ENCODE measurements at regions not wholly inside any gene's neighbourhood (a gene's known extent, or its start where the extent isn't known, plus 50 kb on each side); places are given as distances from the start of the nearest gene placed in this dataset.
"Not testable (repeated sequence)": the region's sequence is repeated elsewhere in the genome, so short reads cannot be mapped to it uniquely, and the experiment has no call there.

DNA sequence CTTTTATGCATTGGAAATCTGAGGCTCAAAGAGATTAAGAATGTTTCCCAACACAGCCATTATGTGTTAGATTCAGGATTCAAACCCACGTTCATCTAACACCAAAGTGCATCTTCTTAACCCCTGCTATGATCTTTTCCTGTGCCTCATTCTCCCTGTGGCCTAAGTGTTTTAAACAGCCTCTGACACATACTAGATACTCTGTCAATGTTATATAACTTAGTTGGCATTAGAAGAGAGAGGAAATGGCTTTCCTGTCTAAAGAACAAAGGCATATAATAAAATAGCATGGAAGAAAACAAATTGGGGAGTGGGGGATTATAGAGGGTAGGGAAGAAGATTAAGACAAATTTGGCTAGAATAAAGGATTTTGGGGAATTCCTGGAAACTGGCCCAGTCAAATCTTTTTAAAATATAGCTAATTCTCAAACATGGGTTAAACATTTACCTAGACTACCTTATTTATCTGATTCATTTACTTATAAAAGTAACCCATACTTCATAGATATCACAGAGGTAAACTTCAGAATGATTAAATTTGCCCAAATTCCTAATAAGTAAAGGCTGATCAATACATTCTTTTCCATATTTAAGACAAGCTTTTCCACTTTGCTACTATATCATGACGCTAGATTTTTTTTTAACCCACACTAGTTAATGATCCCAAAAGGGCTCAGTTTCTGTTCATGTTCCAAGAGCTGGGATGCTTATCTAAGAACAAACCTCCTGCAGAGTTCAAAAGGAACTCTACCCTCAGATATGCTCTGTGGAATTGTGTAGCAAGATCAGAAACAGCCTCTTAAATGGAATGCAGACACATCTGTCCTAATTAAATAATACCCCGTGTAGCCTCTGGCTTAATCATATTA lies 122.9 kb upstream of the PTPRG start:
- no peak for DNase-seq
- intact Hi-C loops (cut with DNase I) = no loop called here

DNA sequence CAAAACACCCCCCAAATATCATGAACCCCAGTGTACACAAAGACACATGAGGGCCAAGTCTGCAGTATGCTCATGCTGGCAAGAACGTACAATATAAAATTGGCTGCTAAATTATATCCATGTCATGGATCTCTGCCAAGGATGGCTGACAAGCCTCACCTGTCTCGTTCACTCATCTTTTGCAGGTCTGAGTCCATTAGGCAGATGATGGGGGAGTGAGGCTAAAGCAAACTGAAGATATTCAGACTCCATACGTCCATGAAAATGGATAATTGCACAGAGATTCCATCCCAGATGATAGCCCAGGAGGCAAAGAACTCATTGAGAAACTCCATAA lies 122.3 kb upstream of the PTPRG start:
- intact Hi-C loops (cut with DNase I) = no loop called here
- DNase-seq = no peak

DNA sequence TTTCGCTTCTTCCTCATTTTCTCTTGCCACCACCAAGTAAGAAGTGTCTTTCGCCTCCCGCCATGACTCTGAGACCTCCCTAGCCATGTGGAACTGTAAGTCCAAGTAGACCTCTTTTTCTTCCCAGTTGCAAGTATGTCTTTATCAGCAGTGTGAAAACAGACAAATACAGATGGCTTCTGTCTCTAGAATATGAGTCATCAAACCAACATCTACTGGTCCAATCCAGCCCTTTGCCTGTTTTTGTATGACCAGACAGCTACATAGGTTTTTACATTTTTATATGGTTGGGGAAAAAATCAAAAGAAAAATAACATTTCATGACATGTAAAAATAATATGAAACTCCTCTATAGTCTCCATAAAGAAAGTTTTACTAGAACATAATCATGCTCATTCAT lies 118.7 kb upstream of the PTPRG start:
- intact Hi-C loops (cut with DNase I) = no loop called here
- no peak for DNase-seq

DNA sequence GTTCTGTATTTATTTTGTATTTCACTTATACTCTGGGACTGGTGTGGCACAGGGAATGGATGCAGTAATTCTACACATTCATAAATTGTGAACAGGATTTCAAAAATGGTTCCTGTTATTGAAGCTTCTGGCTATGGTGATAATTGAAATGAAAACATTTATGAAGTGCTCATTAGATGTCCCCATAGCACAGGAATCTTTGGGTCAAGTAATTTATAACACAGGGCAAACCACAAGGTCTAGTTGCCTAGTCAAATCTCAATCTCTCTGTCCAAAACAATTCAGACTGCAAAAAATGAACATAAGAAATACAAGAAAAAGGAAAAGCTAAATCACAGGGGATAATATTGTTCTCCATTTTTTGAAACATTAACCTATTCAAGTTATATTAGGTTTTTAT lies 117.5 kb upstream of the PTPRG start:
- DNase-seq = no peak
- intact Hi-C loops (cut with DNase I) = no loop called here

DNA sequence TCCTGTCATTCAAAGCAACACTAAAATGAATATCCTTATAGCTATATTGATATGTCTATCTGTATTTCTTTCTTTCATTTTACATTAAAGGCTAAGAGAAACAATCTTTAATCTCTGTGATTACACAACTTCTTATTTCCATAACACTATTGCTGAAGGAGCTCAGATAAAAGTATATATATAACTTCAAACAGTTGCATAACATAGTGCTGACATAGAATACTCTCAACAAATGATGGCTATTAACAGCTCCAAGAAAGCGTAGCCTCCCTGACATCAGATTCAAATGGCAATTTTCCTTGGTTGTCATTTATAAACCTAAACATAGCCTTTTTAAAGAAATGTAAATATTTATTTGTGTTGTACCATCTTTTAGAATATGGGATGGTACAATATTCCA lies 116.6 kb upstream of the PTPRG start:
- no peak for DNase-seq
- intact Hi-C loops (cut with DNase I) = no loop called here

DNA sequence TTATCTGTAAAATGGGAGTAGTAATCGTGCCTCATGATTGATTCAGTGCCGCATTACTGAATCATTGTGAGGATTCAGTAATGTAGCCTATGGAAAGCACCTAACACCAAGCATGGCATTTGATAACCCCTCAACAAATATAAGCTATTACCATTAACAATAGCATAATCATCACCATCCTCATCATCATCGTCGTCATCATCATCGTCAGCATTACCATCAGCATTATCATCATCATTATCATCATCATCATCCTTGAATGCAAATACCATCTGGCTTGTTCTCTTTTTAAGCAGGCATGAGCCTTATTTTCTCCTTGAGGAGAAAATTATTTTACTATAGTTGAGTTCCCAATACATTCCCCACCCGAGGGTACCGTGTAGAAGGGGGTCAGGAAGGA lies 115.4 kb upstream of the PTPRG start:
- intact Hi-C loops (cut with DNase I) = no loop called here
- no peak for DNase-seq

DNA sequence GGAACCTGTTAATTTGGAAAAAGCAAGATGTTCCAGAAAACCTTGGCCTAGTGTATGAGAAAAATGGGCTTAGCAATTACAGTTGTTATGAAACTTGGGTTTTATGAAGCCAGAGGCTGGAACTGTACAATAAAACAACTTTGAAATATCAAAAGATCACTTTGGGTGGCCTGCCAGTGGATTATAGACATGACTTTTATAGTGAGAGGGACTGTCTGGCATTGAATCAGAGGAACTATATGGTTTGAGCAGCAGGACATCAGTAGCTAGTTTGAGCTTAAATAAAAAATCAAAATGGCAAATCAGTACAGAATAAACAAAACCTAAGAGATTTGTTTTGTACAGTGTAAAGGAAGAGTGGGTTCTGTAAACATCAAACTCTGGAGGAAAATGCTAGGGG lies 115.0 kb upstream of the PTPRG start:
- DNase-seq = no peak
- intact Hi-C loops (cut with DNase I) = no loop called here

DNA sequence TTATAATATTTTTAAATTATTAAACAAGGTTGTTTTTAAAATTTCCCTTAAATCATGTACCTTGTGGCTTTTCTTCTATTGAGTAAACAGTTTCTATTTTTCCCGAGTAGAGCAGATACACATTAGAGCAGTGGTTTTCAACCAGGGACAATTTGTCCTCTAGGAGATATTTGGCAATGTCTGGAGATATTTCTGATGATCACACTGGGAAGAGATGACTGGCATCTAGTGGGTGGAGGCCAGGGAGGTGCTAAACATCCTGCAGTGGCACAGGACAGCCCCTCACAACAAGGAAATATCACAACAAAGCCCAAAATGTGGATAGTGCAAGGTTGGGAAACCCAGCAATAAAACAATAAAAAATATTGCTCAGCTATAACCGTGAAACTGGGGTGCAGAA lies 113.0 kb upstream of the PTPRG start:
- no peak for DNase-seq
- intact Hi-C loops (cut with DNase I) = no loop called here

DNA sequence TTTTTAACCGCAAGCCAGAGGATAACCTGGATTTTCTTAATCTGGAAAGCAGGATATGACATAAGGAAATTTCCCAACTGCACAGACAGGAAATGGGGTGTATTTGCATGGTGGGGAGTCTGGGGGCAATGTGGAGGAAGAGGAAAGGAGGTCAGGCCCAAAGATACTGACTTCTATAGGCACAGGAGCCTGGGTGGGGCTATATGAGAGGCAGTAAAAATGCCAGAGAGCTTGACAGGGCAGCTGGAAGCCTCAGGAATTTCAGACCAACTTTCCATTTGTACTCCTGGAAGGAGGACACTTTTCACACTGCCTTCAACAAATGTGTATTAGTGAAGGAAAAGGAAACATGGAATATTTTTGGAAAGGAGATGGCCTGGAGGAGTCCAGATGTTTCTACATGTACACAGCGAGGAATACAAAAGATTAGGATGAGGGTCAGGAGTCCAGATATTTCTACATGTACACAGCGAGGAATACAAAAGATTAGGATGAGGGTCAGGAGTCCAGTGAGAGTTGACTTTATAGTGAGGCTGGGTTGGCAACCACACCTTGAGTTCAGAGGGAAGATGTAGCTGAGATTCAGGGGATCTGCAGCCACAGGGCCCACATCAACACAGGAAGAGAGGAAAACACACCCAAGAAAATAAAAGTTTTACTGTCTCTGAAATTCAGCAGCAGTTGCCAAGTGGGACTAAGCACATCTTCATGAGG lies 111.9 kb upstream of the PTPRG start:
- intact Hi-C loops (cut with DNase I) = no loop called here

DNA sequence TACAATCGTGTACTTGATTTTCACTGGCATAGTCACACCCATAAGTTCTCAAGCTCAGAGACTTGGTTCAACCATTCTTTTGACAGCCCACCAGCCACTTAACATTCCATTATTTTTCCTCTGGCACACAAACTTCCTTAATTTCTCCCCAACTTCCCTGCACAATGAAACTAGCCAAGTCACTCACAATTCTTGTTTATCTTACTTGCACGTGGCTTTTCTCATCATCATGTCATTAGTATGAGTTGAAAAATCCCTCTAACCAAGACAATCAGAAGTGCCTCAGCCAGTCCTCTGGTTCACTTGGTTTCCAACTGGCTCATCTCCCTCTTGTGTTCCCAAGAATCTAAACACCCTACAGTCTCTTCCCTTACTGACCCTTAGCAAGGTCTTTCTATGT lies 110.5 kb upstream of the PTPRG start:
- intact Hi-C loops (cut with DNase I) = no loop called here
- DNase-seq = no peak

More for the DNA sequence above, 111.9 kb upstream of the PTPRG start:
- DNase-seq = no peak

DNA sequence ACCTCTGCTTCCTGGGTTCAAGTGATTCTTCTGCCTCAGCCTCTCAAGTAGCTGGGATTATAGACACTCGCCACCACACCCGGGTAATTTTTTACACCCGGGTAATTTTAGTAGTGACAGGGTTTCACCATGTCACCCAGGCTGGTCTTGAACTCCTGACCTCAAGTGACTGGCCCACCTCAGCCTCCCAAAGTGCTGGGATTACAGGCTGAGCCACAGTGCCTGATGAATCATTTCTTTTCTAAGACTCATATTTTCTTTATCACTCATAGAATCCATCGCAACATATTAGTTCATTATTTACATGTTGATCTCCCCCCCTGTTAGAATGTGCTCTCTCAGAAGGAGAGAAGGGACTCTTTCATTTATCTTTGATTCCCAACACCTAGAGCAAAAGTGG lies 109.5 kb upstream of the PTPRG start:
- intact Hi-C loops (cut with DNase I) = no loop called here
- DNase-seq = no peak

DNA sequence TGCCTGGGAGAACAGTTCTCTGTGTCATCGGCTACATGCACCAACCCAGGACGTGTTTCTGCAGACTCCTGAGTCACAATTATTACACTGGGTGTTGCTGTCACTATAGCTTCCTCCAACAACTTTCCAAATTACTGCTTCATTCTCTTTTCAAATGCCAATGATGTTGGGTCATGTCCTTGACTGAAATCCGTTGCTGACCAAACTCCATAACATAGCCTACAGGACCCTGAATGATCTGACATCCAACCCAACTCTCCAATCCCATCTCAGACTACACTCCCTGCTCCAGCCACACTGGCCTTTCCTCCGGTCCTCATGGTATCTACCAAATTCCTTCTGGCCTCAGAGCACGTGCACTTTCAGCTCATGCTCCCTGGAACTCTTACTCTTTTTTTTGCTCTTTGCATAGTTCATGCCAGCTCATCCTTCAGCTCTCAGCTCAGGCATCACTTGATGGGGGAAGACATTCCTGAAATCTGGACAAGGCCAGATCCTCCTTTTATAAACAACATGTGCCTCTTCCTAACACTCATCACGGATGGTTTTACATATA lies 108.8 kb upstream of the PTPRG start:
- intact Hi-C loops (cut with DNase I) = no loop called here
- DNase-seq = no peak

DNA sequence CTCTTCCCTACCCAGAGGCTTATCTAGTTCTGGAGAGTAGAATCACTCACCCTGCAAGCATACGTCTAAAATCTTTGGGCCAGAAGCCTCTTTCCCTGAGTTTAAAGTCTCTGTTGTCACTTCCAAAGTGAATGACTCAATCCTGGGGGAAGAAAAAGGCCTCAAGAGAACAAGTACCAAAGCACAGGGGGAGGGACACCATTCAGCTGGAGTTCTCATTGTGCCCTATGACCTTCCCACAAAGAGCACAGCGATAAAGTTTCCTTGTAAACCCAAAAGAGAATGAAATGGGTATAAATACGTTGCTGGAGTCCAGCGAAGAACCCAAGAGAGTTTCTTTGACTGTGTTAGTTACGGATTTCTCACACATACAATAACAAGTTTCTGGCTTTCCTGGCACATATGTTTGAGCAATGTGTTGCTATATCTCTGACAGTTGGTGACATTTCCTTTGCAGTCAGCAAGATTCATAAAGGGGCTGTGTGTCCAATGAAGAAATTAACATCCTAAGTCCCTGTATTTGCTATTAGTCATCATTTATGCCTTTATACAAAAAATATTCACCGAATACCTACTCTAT lies 107.3 kb upstream of the PTPRG start:
- intact Hi-C loops (cut with DNase I) = no loop called here
- no peak for DNase-seq

DNA sequence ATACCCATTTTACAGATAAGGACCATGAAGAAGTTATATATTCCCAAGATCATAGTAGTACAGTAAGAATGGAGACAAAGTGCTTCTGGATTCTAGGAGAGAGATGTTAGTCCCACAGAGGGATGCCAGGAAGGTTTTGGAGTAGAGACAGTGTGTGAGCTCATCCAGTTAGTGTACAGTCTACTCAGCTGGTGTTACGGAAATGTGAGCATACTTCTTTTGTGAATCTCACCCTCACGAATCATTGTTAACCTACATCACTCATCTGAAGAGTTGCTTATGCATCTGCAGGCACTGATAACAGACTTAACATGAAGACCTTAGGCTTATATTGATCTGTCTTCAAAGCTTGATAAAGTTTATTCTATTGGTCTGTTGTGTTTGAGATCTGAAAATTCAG lies 106.6 kb upstream of the PTPRG start:
- intact Hi-C loops (cut with DNase I) = no loop called here
- no peak for DNase-seq

DNA sequence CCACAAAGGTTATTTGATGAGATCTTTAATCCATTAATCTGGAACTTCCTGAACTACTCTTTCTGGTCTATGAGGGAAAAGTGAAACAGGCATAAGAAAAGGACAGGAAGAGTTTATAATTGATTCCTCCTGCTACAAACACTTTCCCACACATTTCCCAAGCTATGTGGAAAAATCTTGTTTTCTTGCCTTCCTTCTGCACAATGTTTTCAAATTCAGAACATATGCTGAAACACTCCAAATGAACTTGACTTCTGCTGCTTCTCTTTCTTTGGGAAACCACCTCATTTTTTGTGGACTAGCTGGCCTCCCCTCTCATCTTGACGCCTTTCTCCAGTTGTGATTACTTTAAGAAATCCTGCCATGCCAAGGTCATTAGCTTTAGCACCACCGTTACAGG lies 100.7 kb upstream of the PTPRG start:
- no peak for DNase-seq
- intact Hi-C loops (cut with DNase I) = no loop called here

DNA sequence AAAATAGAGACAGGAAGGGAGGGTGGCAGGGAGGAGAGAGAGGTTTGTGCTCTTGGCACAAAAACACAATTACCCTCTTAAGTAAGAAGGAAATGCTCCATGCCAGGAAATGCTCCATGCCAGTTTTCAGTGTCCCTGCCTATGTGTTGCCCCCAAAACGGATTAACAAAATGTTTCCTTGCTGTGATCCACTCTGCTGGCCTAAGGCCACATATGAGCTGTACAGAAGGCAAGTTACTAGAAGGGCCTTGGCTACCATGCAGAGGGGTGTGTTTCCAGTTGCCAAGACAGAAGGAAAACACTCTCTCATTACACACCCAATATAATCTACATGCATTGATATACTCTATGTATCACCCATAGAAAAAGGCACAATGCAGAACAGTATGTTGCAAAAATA lies 98.2 kb upstream of the PTPRG start:
- peak in 1 of 10 donors; percentile 36 for DNase-seq
- intact Hi-C loops (cut with DNase I) = no loop called here

DNA sequence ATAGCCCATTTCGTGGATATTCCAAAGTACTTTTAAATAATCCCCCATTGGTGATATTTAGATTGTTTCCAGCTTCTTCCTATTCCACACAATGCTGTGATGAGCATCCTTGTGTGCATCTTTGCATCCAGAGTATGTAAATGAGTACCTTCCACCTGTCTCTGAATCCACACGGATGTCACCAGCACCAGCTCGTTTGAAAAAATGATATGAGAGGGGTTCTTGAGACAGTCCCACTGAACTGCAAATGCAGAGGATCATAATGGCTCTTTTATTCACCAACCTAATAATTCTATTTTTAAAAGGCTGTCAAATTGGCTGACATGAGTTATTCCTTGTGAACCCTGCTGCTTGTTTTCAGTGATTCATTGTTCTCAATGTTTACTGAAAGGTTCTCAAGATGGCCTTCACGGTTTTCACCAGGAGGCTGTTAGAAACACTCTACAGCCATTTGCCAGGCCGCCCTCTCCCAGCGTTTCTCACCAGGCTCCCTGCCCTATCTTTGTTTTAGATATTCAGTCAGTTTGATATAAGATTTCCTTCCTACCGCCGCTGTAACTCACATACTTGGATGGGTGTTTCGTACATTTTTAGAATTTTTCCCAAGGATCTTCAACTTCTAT lies 96.7 kb upstream of the PTPRG start:
- DNase-seq = peak in 2 of 10 donors; percentile 61 to 64
- intact Hi-C loops (cut with DNase I) = no loop called here

DNA sequence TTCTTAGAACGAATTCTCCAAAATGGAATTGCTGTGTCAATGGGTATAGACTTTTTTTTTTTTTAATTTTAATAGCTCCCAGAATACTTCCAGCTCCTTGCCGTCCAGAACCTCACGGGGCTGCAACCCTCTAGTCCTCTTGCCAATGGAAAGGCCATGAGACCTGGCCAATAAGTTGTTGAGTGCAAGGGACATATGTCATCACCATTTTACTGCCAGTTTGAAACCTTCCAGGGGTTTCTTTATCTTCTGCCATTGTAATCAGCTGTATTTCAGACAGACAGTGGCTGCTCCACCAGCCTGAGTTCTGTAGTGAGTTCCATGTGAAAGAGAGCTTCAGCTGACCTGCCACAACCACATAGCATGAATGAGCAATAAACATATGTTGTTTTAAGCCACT lies 95.0 kb upstream of the PTPRG start:
- intact Hi-C loops (cut with DNase I) = no loop called here
- DNase-seq = no peak

DNA sequence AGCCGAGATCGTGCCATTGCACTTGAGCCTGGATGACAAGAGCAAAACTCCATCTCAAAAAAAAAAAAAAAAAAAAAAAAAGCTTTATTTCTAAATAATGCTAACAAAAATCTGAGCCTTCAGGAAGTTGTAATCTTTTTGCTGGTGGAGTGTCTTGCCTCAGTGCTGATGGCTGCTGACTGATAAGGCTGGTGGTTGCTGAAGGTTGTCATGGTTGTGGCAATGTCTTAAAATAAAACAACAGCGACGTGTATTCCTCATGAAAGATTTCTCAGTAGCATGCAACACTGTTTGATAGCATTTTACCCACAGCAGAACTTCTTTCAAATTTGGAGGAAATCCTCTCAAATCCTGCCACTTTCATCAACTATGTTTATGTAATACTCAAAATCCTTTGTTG lies 77.4 kb upstream of the PTPRG start:
- intact Hi-C loops (cut with DNase I) = no loop called here
- DNase-seq = no peak

DNA sequence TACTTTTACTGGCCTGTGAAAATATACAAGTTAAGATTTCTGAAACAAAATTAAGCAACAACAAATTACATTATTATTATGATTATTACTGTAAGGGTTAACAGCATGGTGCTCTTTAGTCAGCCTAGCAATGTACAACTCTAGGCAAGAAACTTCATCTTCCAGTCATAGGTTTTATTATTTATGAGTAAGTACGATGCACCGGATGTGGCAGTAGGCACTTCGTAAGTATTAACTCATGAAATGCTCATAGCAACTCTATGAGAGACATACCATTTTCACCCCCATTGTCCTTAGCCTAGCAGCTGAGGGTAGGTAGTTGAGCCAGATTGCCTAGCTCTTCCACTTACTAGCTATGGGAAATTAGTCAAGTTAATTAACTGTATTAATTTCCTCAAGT lies 68.0 kb upstream of the PTPRG start:
- intact Hi-C loops (cut with DNase I) = no loop called here
- DNase-seq = no peak

DNA sequence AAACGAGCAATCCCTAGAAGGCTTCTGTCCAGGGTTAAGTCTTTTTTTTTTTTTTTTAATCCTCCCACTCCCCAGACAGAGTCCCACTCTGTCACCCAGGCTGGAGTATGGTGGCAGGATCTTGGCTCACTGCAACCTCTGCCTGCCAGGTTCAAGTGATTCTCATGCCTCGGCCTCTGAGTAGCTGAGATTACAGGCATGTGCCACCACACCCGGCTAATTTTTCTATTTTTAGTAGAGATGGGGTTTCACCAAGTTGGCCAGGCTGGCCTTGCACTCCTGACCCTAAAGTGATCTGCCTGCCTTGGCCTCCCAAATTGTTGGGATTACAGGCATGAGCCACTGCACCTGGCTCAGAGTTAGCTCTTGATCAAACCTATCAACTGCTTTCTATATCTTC lies 67.1 kb upstream of the PTPRG start:
- DNase-seq; intact Hi-C loops (cut with DNase I): not testable (repeated sequence)
